HG02970 (cell line): ENCODE measurements at regions not wholly inside any gene's neighbourhood (a gene's known extent, or its start where the extent isn't known, plus 50 kb on each side); places are given as distances from the start of the nearest gene placed in this dataset.

Experiments
- ATAC-seq: cut with Tn5 transposase; IDR thresholded peaks from one replicate; pipeline ENCODE4 v1.9.1; 2021; ENCODE audit warnings: mild to moderate bottlenecking, moderate library complexity, moderate number of reproducible peaks; ENCODE audit not compliant: unreplicated experiment, low FRiP score

GRCh38 chr4:136725286-136726081, 806.8 kb downstream of the PCDH18 start:
- ATAC-seq: no peak

- ATAC-seq: no peak
Measured at GRCh38 chr4:136713140-136713539, 819.2 kb downstream of the PCDH18 start.

GRCh38 chr4:136709897-136710296, 822.4 kb downstream of the PCDH18 start:
- ATAC-seq: no peak

GRCh38 chr4:136706942-136707341, 825.4 kb downstream of the PCDH18 start:
- no peak for ATAC-seq

- no peak for ATAC-seq
Measured at GRCh38 chr4:136699905-136700304, 832.4 kb downstream of the PCDH18 start.

GRCh38 chr4:136691607-136692006, 840.7 kb downstream of the PCDH18 start:
- no peak for ATAC-seq

- ATAC-seq: no peak
Measured at GRCh38 chr4:136690360-136690759, 841.9 kb downstream of the PCDH18 start.

- no peak for ATAC-seq
Measured at GRCh38 chr4:136687596-136687995, 844.7 kb downstream of the PCDH18 start.

- ATAC-seq: no peak
Measured at GRCh38 chr4:136687118-136687517, 845.2 kb downstream of the PCDH18 start.

- no peak for ATAC-seq
Measured at GRCh38 chr4:136680761-136681160, 851.5 kb downstream of the PCDH18 start.

GRCh38 chr4:136680271-136680670, 852.0 kb downstream of the PCDH18 start:
- no peak for ATAC-seq

- no peak for ATAC-seq
Measured at GRCh38 chr4:136670265-136670664, 862.0 kb downstream of the PCDH18 start.

GRCh38 chr4:136664988-136665387, 867.3 kb downstream of the PCDH18 start:
- ATAC-seq: no peak

GRCh38 chr4:136662539-136662938, 869.8 kb downstream of the PCDH18 start:
- no peak for ATAC-seq

- no peak for ATAC-seq
Measured at GRCh38 chr4:136653640-136654406, 878.5 kb downstream of the PCDH18 start.

- no peak for ATAC-seq
Measured at GRCh38 chr4:136651932-136652331, 880.4 kb downstream of the PCDH18 start.

- ATAC-seq: no peak
Measured at GRCh38 chr4:136651278-136651667, 881.0 kb downstream of the PCDH18 start.

GRCh38 chr4:136650541-136651277, 881.6 kb downstream of the PCDH18 start:
- ATAC-seq: no peak

- ATAC-seq: no peak
Measured at GRCh38 chr4:136644279-136644678, 888.0 kb downstream of the PCDH18 start.

GRCh38 chr4:136643416-136643815, 888.9 kb downstream of the PCDH18 start:
- no peak for ATAC-seq
